Neural crest cell (in vitro differentiated cells): ENCODE measurements at regions not wholly inside any gene's neighbourhood (a gene's known extent, or its start where the extent isn't known, plus 50 kb on each side); places are given as distances from the start of the nearest gene placed in this dataset.

Experiments used
- DNase-seq: peaks from one replicate; pipeline ENCODE4 v3.0.0; 2021; ENCODE audit warnings: low read depth, mixed read lengths, low spot score
- H3K27ac Mint-ChIP-seq: one replicate; pipeline ENCODE4 v1.8.0; 2021; ENCODE audit warnings: mild to moderate bottlenecking, mixed read lengths; ENCODE audit not compliant: unreplicated experiment
- H3K27me3 Mint-ChIP-seq: 2 replicates; pipeline ENCODE4 v1.8.0; 2021; ENCODE audit warnings: low read depth, mild to moderate bottlenecking, mixed read lengths
- H3K36me3 Mint-ChIP-seq: 2 replicates; pipeline ENCODE4 v1.8.0; 2021; ENCODE audit warnings: low read depth, mild to moderate bottlenecking, mixed read lengths
- H3K4me1 Mint-ChIP-seq: 2 replicates; pipeline ENCODE4 v1.8.0; 2021; ENCODE audit warnings: mixed read lengths
- H3K4me3 Mint-ChIP-seq: one replicate; pipeline ENCODE4 v1.8.0; 2021; ENCODE audit warnings: mild to moderate bottlenecking, mixed read lengths
- H3K9me3 Mint-ChIP-seq: 2 replicates; pipeline ENCODE4 v1.8.0; 2021; ENCODE audit warnings: mixed read lengths
- TF ChIP-seq, protein P1 (sequence below): fragments of 200-600 bp; sonication (generic); conservative IDR thresholded peaks from 2 replicates; pipeline ENCODE4 v1.5.0; 2021; ENCODE audit warnings: antibody characterized with exemption, mild to moderate bottlenecking

DNA sequence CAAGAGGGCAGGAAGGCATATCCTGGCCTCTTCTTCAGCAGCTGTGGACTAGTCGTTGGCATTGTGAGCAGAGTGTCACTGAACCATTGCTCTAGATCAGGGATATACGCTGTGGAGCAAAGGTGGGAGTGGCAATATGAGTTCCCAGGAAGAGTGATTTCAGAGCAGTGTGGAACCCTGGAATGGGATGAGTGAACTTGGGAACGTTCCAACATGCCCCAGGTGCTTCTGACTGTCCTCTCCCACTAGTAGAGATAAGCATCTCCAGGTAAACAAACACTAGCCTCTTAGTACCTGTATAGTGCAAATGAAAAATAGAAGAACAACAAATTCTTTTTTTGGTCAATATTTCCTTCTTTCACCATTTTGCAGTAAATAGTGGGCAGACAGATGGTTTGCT, 123.6 kb upstream of the VEPH1 start:
- H3K36me3 Mint-ChIP-seq, result no peaks in the 10 kb centered on the region
- TF ChIP-seq, protein P1, sequence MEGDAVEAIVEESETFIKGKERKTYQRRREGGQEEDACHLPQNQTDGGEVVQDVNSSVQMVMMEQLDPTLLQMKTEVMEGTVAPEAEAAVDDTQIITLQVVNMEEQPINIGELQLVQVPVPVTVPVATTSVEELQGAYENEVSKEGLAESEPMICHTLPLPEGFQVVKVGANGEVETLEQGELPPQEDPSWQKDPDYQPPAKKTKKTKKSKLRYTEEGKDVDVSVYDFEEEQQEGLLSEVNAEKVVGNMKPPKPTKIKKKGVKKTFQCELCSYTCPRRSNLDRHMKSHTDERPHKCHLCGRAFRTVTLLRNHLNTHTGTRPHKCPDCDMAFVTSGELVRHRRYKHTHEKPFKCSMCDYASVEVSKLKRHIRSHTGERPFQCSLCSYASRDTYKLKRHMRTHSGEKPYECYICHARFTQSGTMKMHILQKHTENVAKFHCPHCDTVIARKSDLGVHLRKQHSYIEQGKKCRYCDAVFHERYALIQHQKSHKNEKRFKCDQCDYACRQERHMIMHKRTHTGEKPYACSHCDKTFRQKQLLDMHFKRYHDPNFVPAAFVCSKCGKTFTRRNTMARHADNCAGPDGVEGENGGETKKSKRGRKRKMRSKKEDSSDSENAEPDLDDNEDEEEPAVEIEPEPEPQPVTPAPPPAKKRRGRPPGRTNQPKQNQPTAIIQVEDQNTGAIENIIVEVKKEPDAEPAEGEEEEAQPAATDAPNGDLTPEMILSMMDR, result no peak
- H3K9me3 Mint-ChIP-seq, result no peaks in the 10 kb centered on the region
- no peak overlapping the region for H3K27ac Mint-ChIP-seq
- no peak overlapping the region for H3K4me3 Mint-ChIP-seq
- H3K4me1 Mint-ChIP-seq, result peaks cover 6% of the 10 kb centered on the region
- no peak for DNase-seq
- H3K27me3 Mint-ChIP-seq, result peaks cover 24% of the 10 kb centered on the region

DNA sequence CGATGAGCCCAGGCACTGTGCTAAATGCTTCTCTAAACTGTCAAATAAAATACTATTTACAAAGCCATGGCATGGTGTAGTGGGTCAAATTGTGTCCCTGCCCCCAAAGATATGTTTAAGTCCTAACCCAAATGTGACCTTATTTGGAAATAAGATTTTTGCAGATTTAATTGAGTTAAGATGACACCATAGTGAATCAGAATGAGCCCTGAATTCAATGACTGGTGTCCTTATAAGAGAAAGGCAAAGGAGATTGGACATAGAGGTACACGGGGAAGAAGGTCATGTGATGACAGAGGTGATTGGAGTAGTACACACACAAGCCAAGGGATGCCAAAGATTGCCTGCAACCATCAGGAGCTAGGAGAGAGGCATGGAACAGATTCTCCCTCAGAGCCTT, 121.6 kb upstream of the VEPH1 start:
- DNase-seq, result no peak
- peaks cover 16% of the 10 kb centered on the region for H3K27me3 Mint-ChIP-seq
- no peak overlapping the region for H3K4me3 Mint-ChIP-seq
- no peaks in the 10 kb centered on the region for H3K9me3 Mint-ChIP-seq
- no peaks in the 10 kb centered on the region for H3K36me3 Mint-ChIP-seq
- TF ChIP-seq, protein P1, result no peak
- no peaks in the 10 kb centered on the region for H3K4me1 Mint-ChIP-seq
- no peak overlapping the region for H3K27ac Mint-ChIP-seq

DNA sequence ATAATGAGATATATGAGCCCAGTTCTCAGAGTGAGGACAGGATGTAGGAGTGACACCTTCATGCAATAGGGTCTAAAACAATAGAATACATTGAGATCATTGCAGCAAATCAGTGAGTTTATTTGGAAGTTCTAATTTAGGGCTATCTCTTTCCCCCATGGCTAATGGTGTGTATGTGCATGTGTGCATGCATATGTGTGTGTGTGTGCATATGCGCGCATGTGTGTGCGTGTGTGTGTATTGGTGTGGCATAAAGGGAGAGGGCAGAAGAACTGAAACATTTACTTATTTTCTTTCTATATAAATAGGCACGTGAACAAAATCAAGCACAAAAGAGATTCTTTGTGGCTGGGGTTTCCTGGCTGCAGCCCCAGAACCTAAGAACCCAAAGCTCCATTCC, 115.7 kb upstream of the VEPH1 start:
- TF ChIP-seq, protein P1, result no peak
- H3K4me3 Mint-ChIP-seq, result no peak overlapping the region
- no peaks in the 10 kb centered on the region for H3K9me3 Mint-ChIP-seq
- peaks cover 7% of the 10 kb centered on the region for H3K4me1 Mint-ChIP-seq
- no peak for DNase-seq
- peaks cover 6% of the 10 kb centered on the region for H3K27me3 Mint-ChIP-seq
- H3K36me3 Mint-ChIP-seq, result no peaks in the 10 kb centered on the region
- H3K27ac Mint-ChIP-seq, result no peak overlapping the region

DNA sequence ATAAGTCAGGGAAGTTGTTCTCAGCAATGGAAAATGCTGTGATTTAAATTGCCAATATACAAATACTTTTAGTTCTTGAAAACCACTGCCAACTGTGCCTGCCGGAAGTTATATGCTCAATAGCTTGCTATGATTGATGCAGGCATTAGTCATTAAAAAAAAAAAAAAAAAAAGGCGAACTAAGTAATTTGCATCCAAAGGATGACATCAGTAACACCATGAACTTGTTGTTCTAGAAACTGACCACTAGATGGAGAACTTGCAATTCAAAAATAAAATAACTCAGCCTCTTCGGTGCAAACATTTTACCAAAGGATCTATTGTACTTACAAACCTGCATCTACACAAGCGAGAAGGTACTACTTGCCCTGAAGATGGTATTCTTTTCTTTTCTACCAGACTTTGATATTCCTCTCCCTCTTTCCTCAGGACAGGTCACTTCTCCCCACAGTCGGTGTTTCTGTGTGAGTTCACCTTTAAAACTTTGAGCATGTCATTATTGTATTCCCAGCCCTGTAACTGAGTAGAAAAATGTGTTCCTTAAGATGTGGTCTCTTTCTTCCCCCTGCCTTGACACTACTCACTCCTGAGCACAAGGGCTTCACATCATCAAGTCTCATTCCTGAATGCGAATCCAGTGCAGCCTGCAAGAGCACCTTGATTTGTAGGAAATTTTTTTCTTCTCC, 115.0 kb upstream of the VEPH1 start:
- Mint-ChIP-seq H3K27me3 (peaks cover 6% of the 10 kb centered on the region), H3K4me1 (peaks cover 7% of the 10 kb centered on the region), H3K9me3 (no peaks in the 10 kb centered on the region), H3K4me3 (no peak overlapping the region), H3K27ac (peak overlapping the region; percentile 0), H3K36me3 (no peaks in the 10 kb centered on the region)
- no peak for DNase-seq
- TF ChIP-seq, protein P1, result peak; percentile 79

DNA sequence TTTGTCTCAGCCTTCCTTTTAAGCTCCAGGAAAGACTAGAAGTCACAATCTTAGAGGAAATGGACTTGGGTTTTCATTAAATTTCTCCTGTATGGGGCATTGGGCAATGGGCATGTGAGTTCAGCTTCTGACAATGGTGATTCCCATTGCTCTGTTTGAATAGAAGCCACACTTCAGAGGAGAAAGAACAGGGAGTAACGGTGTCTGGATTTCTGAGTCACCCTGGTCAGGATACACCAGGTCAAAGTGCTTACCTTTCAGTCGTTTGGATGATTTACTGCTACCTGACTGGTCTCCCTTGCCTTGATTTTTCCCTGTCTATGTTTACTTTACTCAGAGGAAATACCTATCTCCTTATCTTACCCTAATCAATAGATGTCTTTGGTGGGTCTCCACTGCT, 111.7 kb upstream of the VEPH1 start:
- Mint-ChIP-seq H3K4me3 (no peak overlapping the region), H3K9me3 (no peaks in the 10 kb centered on the region), H3K36me3 (no peaks in the 10 kb centered on the region), H3K4me1 (peaks cover 12% of the 10 kb centered on the region), H3K27me3 (peaks cover 2% of the 10 kb centered on the region), H3K27ac (no peak overlapping the region)
- TF ChIP-seq, protein P1, result no peak
- no peak for DNase-seq
